WTC11 (cell line): ENCODE measurements at regions not wholly inside any gene's neighbourhood (a gene's known extent, or its start where the extent isn't known, plus 50 kb on each side); places are given as distances from the start of the nearest gene placed in this dataset.
"Not testable (repeated sequence)": the region's sequence is repeated elsewhere in the genome, so short reads cannot be mapped to it uniquely, and the experiment has no call there.

Experiments
- ATAC-seq: fragments of 200-7000 bp; cut with Tn5 transposase; 2 replicates; pipeline ENCODE4 v1.10.0; 2021; ENCODE audit warnings: mild to moderate bottlenecking, moderate library complexity
- CTCF ChIA-PET: fragments of 300-600 bp; sonication (Branson Sonifier 250); formaldehyde crosslinking; loops from one replicate; lab custom pipeline; 2021; ENCODE audit warnings: antibody characterized with exemption; lab: Charles Lee
- POLR2A ChIA-PET: fragments of 350-600 bp; sonication (Branson Sonifier 250); formaldehyde crosslinking; loops from one replicate; lab custom pipeline; 2021; ENCODE audit warnings: antibody characterized with exemption; lab: Charles Lee
- DNase-seq: peaks from one replicate; pipeline ENCODE4 v3.0.0; 2021; ENCODE audit warnings: low spot score
- H3K27ac Mint-ChIP-seq: 2 replicates; pipeline ENCODE4 v1.8.0; 2021; ENCODE audit warnings: mixed read lengths
- H3K27me3 Mint-ChIP-seq: 2 replicates; pipeline ENCODE4 v1.8.0; 2021; ENCODE audit warnings: low read depth, mild to moderate bottlenecking, moderate library complexity, mixed read lengths
- H3K36me3 Mint-ChIP-seq: 2 replicates; pipeline ENCODE4 v1.8.0; 2021; ENCODE audit warnings: mixed read lengths
- H3K4me1 Mint-ChIP-seq: 2 replicates; pipeline ENCODE4 v1.8.0; 2022; ENCODE audit warnings: mixed read lengths
- H3K4me3 Mint-ChIP-seq: 2 replicates; pipeline ENCODE4 v1.8.0; 2021; ENCODE audit warnings: mild to moderate bottlenecking, moderate library complexity, mixed read lengths
- H3K9me3 Mint-ChIP-seq: 2 replicates; pipeline ENCODE4 v1.8.0; 2021; ENCODE audit warnings: mixed read lengths
- CBFB ChIP-seq: sonication (generic); formaldehyde crosslinking; IDR thresholded peaks from 2 replicates; pipeline ENCODE4 v1.8.1; 2022; ENCODE audit warnings: mild to moderate bottlenecking, low read depth, missing genetic modification reagents
- CREB1 ChIP-seq: sonication (generic); formaldehyde crosslinking; IDR thresholded peaks from 2 replicates; pipeline ENCODE4 v1.8.0; 2023; ENCODE audit warnings: mild to moderate bottlenecking, missing genetic modification reagents
- CREM ChIP-seq: sonication (generic); formaldehyde crosslinking; IDR thresholded peaks from 2 replicates; pipeline ENCODE4 v1.8.1; 2022; ENCODE audit warnings: mild to moderate bottlenecking, missing genetic modification reagents, moderate library complexity
- E2F1 ChIP-seq: sonication (generic); formaldehyde crosslinking; IDR thresholded peaks from 2 replicates; pipeline ENCODE4 v1.8.0; 2022; ENCODE audit warnings: mild to moderate bottlenecking, missing genetic modification reagents
- ELF4 ChIP-seq: sonication (generic); formaldehyde crosslinking; IDR thresholded peaks from 2 replicates; pipeline ENCODE4 v1.8.1; 2022; ENCODE audit warnings: low read depth, mild to moderate bottlenecking, moderate library complexity, missing genetic modification reagents
- FOXJ3 ChIP-seq: sonication (generic); formaldehyde crosslinking; IDR thresholded peaks from 2 replicates; pipeline ENCODE4 v1.9.0; 2021; ENCODE audit warnings: missing genetic modification reagents, mild to moderate bottlenecking, borderline replicate concordance
- FOXK1 ChIP-seq: sonication (generic); formaldehyde crosslinking; IDR thresholded peaks from 2 replicates; pipeline ENCODE4 v1.8.0; 2022; ENCODE audit warnings: mild to moderate bottlenecking, moderate library complexity, missing genetic modification reagents
- HMGA2 ChIP-seq: fragments of 250-450 bp; sonication (Bioruptor Pico); IDR thresholded peaks from 2 replicates; pipeline ENCODE4 v1.4.0; 2021; ENCODE audit warnings: mild to moderate bottlenecking, moderate library complexity
- MLX ChIP-seq: sonication (generic); formaldehyde crosslinking; IDR thresholded peaks from 2 replicates; pipeline ENCODE4 v1.8.1; 2023; ENCODE audit warnings: mild to moderate bottlenecking, missing genetic modification reagents, moderate library complexity
- MYBL2 ChIP-seq: sonication (generic); formaldehyde crosslinking; IDR thresholded peaks from 2 replicates; pipeline ENCODE4 v1.8.1; 2023; ENCODE audit warnings: mild to moderate bottlenecking, moderate library complexity, missing genetic modification reagents
- NFATC4 ChIP-seq: fragments of 250-450 bp; sonication (Bioruptor Pico); IDR thresholded peaks from 2 replicates; pipeline ENCODE4 v1.9.0; 2021; ENCODE audit warnings: mild to moderate bottlenecking
- NFE2L1 ChIP-seq: sonication (generic); formaldehyde crosslinking; IDR thresholded peaks from 2 replicates; pipeline ENCODE4 v1.8.1; 2023; ENCODE audit warnings: missing genetic modification reagents
- NFYB ChIP-seq: sonication (generic); formaldehyde crosslinking; conservative IDR thresholded peaks from 2 replicates; pipeline ENCODE4 v1.8.0; 2022; ENCODE audit warnings: low read depth, missing genetic modification reagents
- NR3C1 ChIP-seq: sonication (generic); formaldehyde crosslinking; conservative IDR thresholded peaks from 2 replicates; pipeline ENCODE4 v1.8.1; 2023; ENCODE audit warnings: low read depth, mild to moderate bottlenecking, missing genetic modification reagents
- OVOL2 ChIP-seq: fragments of 250-450 bp; sonication (Bioruptor Pico); IDR thresholded peaks from 2 replicates; pipeline ENCODE4 v1.9.0; 2021; ENCODE audit warnings: mild to moderate bottlenecking, borderline replicate concordance
- SOX15 ChIP-seq: fragments of 250-450 bp; sonication (Bioruptor Pico); IDR thresholded peaks from 2 replicates; pipeline ENCODE4 v1.9.0; 2021; ENCODE audit warnings: mild to moderate bottlenecking
- SP1 ChIP-seq: sonication (generic); formaldehyde crosslinking; conservative IDR thresholded peaks from 2 replicates; pipeline ENCODE4 v1.8.1; 2022; ENCODE audit warnings: missing genetic modification reagents
- TCF7 ChIP-seq: sonication (generic); formaldehyde crosslinking; IDR thresholded peaks from 2 replicates; pipeline ENCODE4 v1.8.0; 2022; ENCODE audit warnings: mild to moderate bottlenecking, low read depth, missing genetic modification reagents, moderate library complexity
- TEAD1 ChIP-seq: sonication (generic); formaldehyde crosslinking; IDR thresholded peaks from 2 replicates; pipeline ENCODE4 v1.8.0; 2022; ENCODE audit warnings: mild to moderate bottlenecking, missing genetic modification reagents
- ZBTB21 ChIP-seq: sonication (generic); formaldehyde crosslinking; IDR thresholded peaks from 2 replicates; pipeline ENCODE4 v1.8.1; 2023; ENCODE audit warnings: mild to moderate bottlenecking, missing genetic modification reagents, borderline replicate concordance
- ZMAT4 ChIP-seq: fragments of 250-450 bp; sonication (Bioruptor Pico); IDR thresholded peaks from 2 replicates; pipeline ENCODE4 v1.9.0; 2021; ENCODE audit warnings: mild to moderate bottlenecking
- ZNF317 ChIP-seq: sonication (generic); formaldehyde crosslinking; IDR thresholded peaks from 2 replicates; pipeline ENCODE4 v1.8.1; 2023; ENCODE audit warnings: low read depth, mild to moderate bottlenecking, moderate library complexity, missing genetic modification reagents, borderline replicate concordance
- TF ChIP-seq, protein P1 (sequence below): sonication (generic); formaldehyde crosslinking; IDR thresholded peaks from 2 replicates; pipeline ENCODE4 v1.8.0; 2023; ENCODE audit warnings: missing genetic modification reagents
- TF ChIP-seq, protein P2 (sequence below): fragments of 250-450 bp; sonication (Bioruptor Pico); IDR thresholded peaks from 2 replicates; pipeline ENCODE4 v1.8.0; 2021; ENCODE audit warnings: mild to moderate bottlenecking

GRCh38 chr6:21756487-21756886 lies 162.9 kb downstream of the SOX4 start (continued):
- TF ChIP-seq SP1 (CRISPR knock-in tag) (no peak), ZNF317 (CRISPR knock-in tag) (no peak), ELF4 (CRISPR knock-in tag) (no peak)

DNA sequence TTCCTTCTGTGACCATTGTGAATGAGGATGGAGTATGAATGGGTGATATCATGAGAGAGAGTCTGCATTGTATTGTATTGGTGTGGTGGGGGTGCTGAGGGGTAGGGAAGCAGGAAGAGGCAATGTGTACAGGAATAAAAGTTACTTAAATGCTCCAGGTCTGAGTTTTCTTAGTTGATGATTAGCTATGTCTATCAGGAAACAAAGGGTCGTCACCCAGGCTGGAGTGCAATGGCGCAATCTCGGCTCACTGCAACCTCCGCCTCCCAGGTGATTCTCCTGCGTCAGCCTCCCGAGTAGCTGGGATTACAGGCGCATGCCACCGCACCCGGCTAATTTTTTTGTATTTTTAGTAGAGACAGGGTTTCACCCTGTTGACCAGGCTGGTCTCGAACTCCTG lies 163.8 kb downstream of the SOX4 start:
- H3K36me3 Mint-ChIP-seq: peaks cover 40% of the 10 kb centered on the region
- H3K27ac Mint-ChIP-seq: peak overlapping the region; percentile 50
- H3K4me3 Mint-ChIP-seq, DNase-seq, POLR2A ChIA-PET, CTCF ChIA-PET, H3K9me3 Mint-ChIP-seq, H3K27me3 Mint-ChIP-seq, ATAC-seq: not testable (repeated sequence)
- peaks cover 49% of the 10 kb centered on the region for H3K4me1 Mint-ChIP-seq

DNA sequence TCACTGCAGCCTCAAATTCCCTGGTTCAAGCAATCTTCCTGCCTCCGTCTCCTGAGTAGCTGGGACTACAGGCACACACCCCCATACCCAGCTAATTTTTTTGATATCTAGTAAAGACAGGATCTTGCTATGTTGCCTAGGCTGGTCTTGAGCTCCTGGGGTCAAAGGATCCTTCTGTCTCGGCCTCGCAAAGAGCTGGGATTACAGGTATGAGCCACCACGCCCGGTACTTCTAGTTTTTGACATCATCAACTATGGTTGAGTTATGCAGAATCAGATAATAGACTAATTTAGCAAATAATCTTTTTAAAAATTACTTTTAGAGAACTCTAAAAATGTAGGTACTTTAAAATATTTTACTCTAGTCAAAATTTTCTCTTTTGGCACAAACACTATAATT lies 166.2 kb downstream of the SOX4 start:
- H3K27ac Mint-ChIP-seq: peak overlapping the region; percentile 23; the same call in 1 of the 2 replicates
- peaks cover 39% of the 10 kb centered on the region for H3K4me1 Mint-ChIP-seq
- TF ChIP-seq, protein P1, sequence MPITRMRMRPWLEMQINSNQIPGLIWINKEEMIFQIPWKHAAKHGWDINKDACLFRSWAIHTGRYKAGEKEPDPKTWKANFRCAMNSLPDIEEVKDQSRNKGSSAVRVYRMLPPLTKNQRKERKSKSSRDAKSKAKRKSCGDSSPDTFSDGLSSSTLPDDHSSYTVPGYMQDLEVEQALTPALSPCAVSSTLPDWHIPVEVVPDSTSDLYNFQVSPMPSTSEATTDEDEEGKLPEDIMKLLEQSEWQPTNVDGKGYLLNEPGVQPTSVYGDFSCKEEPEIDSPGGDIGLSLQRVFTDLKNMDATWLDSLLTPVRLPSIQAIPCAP (CRISPR knock-in tag): no peak
- TF ChIP-seq ZMAT4 (no peak), ZBTB21 (CRISPR knock-in tag) (no peak), CREM (CRISPR knock-in tag) (no peak), NFATC4 (CRISPR knock-in tag) (no peak), ZNF317 (CRISPR knock-in tag) (no peak), FOXJ3 (no peak), MYBL2 (CRISPR knock-in tag) (no peak), ELF4 (CRISPR knock-in tag) (no peak), NFE2L1 (CRISPR knock-in tag) (no peak), FOXK1 (no peak)
- TF ChIP-seq, protein P2, sequence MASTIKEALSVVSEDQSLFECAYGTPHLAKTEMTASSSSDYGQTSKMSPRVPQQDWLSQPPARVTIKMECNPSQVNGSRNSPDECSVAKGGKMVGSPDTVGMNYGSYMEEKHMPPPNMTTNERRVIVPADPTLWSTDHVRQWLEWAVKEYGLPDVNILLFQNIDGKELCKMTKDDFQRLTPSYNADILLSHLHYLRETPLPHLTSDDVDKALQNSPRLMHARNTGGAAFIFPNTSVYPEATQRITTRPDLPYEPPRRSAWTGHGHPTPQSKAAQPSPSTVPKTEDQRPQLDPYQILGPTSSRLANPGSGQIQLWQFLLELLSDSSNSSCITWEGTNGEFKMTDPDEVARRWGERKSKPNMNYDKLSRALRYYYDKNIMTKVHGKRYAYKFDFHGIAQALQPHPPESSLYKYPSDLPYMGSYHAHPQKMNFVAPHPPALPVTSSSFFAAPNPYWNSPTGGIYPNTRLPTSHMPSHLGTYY (CRISPR knock-in tag): no peak
- TF ChIP-seq, all 79 proteins: peak for 0
- Mint-ChIP-seq H3K36me3 (peaks cover 44% of the 10 kb centered on the region), H3K4me3 (no peak overlapping the region), H3K9me3 (0 out of 2 replicates have a peak, but pooled peaks cover 9% of the 10 kb centered on the region), H3K27me3 (no peaks in the 10 kb centered on the region)
- CTCF ChIA-PET: interaction anchor here (0.7 to 1.1 kb wide), 3 partner anchors 10 to 160 kb away, joined by 3 to 6 read pairs (median 5); no protein-coding TSS in a partner anchor
- ATAC-seq: no peak
- no peak for DNase-seq
- POLR2A ChIA-PET: interaction anchor here (0.5 to 0.6 kb wide), 3 partner anchors 9 to 101 kb away, joined by 3 to 4 read pairs (median 3); no protein-coding TSS in a partner anchor

GRCh38 chr6:21761053-21761730 lies 167.6 kb downstream of the SOX4 start:
- H3K27me3 Mint-ChIP-seq, H3K9me3 Mint-ChIP-seq, POLR2A ChIA-PET, DNase-seq, H3K4me3 Mint-ChIP-seq, H3K27ac Mint-ChIP-seq: not testable (repeated sequence)
- ATAC-seq: peak; percentile 15; the same call in 1 of the 2 replicates
- peaks cover 35% of the 10 kb centered on the region for H3K36me3 Mint-ChIP-seq
- CTCF ChIA-PET: interaction anchor here (1.2 kb wide), 1 partner anchor 8 kb away, joined by 4 read pairs; no protein-coding TSS in a partner anchor
- peaks cover 40% of the 10 kb centered on the region for H3K4me1 Mint-ChIP-seq

DNA sequence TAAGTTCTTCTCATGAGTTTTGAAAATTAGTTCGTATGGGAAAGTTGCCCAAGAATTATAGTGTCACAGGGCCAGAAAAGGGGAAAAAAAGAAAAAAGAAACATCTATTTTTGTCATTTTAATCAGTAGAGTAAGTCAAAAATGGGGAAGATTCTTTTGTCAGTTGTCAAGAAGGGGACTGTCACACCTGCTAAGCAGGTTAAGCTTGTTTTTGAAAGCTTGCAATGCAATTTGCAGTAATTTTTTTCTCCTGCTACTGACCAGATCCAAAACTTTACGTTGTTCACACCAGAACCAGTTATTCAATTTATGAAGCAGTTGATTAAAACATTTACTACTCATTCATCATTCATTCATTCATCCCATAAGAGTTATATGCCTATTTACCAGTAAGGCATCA lies 171.4 kb downstream of the SOX4 start:
- Mint-ChIP-seq H3K9me3 (0 out of 2 replicates have a peak, but pooled peaks cover 5% of the 10 kb centered on the region), H3K36me3 (peaks cover 23% of the 10 kb centered on the region), H3K4me1 (peaks cover 63% of the 10 kb centered on the region), H3K27me3 (no peaks in the 10 kb centered on the region), H3K4me3 (no peak overlapping the region), H3K27ac (no peak overlapping the region)
- ATAC-seq: no peak
- POLR2A ChIA-PET: interaction anchor here (0.7 kb wide), 1 partner anchor 469 kb away, joined by 4 read pairs; no protein-coding TSS in a partner anchor
- CTCF ChIA-PET: no interaction called here
- no peak for DNase-seq
- TF ChIP-seq MLX (CRISPR knock-in tag): no peak
- TF ChIP-seq NR3C1: no peak
- no peak for TF ChIP-seq TEAD1 (CRISPR knock-in tag)
- no peak for TF ChIP-seq TCF7 (CRISPR knock-in tag)
- no peak for TF ChIP-seq HMGA2 (CRISPR knock-in tag)
- no peak for TF ChIP-seq E2F1 (CRISPR knock-in tag)
- TF ChIP-seq CBFB (CRISPR knock-in tag): no peak
- TF ChIP-seq OVOL2 (CRISPR knock-in tag): no peak
- TF ChIP-seq NFYB: no peak
- TF ChIP-seq FOXJ3: no peak
- no peak for TF ChIP-seq CREB1 (CRISPR knock-in tag)
- TF ChIP-seq SOX15 (CRISPR knock-in tag): no peak
- no peak for TF ChIP-seq ELF4 (CRISPR knock-in tag)
